GM19455 (cell line): ENCODE measurements at regions not wholly inside any gene's neighbourhood (a gene's known extent, or its start where the extent isn't known, plus 50 kb on each side); places are given as distances from the start of the nearest gene placed in this dataset.

Experiments used
- ATAC-seq: cut with Tn5 transposase; IDR thresholded peaks from one replicate; pipeline ENCODE4 v1.9.1; 2021; ENCODE audit not compliant: unreplicated experiment

- no peak for ATAC-seq
These were observed 888.4 kb upstream of the PHF14 start for GRCh38 chr7:10085231-10085630.

- ATAC-seq = no peak
These were observed 873.1 kb upstream of the PHF14 start for GRCh38 chr7:10100572-10100971.

GRCh38 chr7:10101351-10101750, 872.3 kb upstream of the PHF14 start:
- no peak for ATAC-seq

- no peak for ATAC-seq
These were observed 869.4 kb upstream of the PHF14 start for GRCh38 chr7:10104292-10104691.

- ATAC-seq = no peak
These were observed 867.1 kb upstream of the PHF14 start for GRCh38 chr7:10106609-10107008.

GRCh38 chr7:10116511-10116910, 857.2 kb upstream of the PHF14 start:
- ATAC-seq = no peak

GRCh38 chr7:10117815-10118214, 855.9 kb upstream of the PHF14 start:
- no peak for ATAC-seq

- ATAC-seq = no peak
These were observed 852.7 kb upstream of the PHF14 start for GRCh38 chr7:10120936-10121335.

- ATAC-seq = no peak
These were observed 852.0 kb upstream of the PHF14 start for GRCh38 chr7:10121631-10122030.

- ATAC-seq = no peak
These were observed 851.0 kb upstream of the PHF14 start for GRCh38 chr7:10122551-10123100.

- ATAC-seq = no peak
These were observed 844.9 kb upstream of the PHF14 start for GRCh38 chr7:10128748-10129147.

- no peak for ATAC-seq
These were observed 835.4 kb upstream of the PHF14 start for GRCh38 chr7:10138087-10138854.

- no peak for ATAC-seq
These were observed 827.4 kb upstream of the PHF14 start for GRCh38 chr7:10146271-10146670.

- ATAC-seq = no peak
These were observed 816.7 kb upstream of the PHF14 start for GRCh38 chr7:10156972-10157371.

- ATAC-seq = no peak
These were observed 791.7 kb upstream of the PHF14 start for GRCh38 chr7:10181996-10182395.

- no peak for ATAC-seq
These were observed 781.6 kb upstream of the PHF14 start for GRCh38 chr7:10192074-10192473.

- ATAC-seq = no peak
These were observed 768.0 kb upstream of the PHF14 start for GRCh38 chr7:10205696-10206095.

GRCh38 chr7:10210000-10210399, 763.7 kb upstream of the PHF14 start:
- ATAC-seq = no peak

GRCh38 chr7:10211016-10211415, 762.7 kb upstream of the PHF14 start:
- ATAC-seq = no peak

GRCh38 chr7:10211861-10212260, 761.8 kb upstream of the PHF14 start:
- no peak for ATAC-seq

GRCh38 chr7:10212649-10213048, 761.0 kb upstream of the PHF14 start:
- ATAC-seq = no peak

- ATAC-seq = no peak
These were observed 757.2 kb upstream of the PHF14 start for GRCh38 chr7:10216462-10216861.

- ATAC-seq = no peak
These were observed 752.6 kb upstream of the PHF14 start for GRCh38 chr7:10221084-10221483.
